ENCODE measurements at regions not wholly inside any gene's neighbourhood (a gene's known extent, or its start where the extent isn't known, plus 50 kb on each side); places are given as distances from the start of the nearest gene placed in this dataset.

GRCh38 chr20:48284315-48284714 is 499.0 kb upstream of the SULF2 start:
- no peak for DNase-seq (ENCODE audit: low read depth in 2 of 3, low spot score in 1 of 3)

GRCh38 chr20:48283470-48284110 is 498.3 kb upstream of the SULF2 start:
- no peak for DNase-seq (ENCODE audit: low read depth in 2 of 3, low spot score in 1 of 3)

- no peak for DNase-seq (ENCODE audit: low read depth in 2 of 3, low spot score in 1 of 3)
These were observed 497.4 kb upstream of the SULF2 start for GRCh38 chr20:48282591-48283228.

GRCh38 chr20:48281501-48281900 is 496.2 kb upstream of the SULF2 start:
- no peak for DNase-seq (ENCODE audit: low read depth in 2 of 3, low spot score in 1 of 3)

GRCh38 chr20:48278961-48279481 is 493.7 kb upstream of the SULF2 start:
- no peak for DNase-seq (ENCODE audit: low read depth in 2 of 3, low spot score in 1 of 3)

GRCh38 chr20:48277266-48277665 is 492.0 kb upstream of the SULF2 start:
- no peak for DNase-seq (ENCODE audit: low read depth in 2 of 3, low spot score in 1 of 3)

GRCh38 chr20:48276021-48276342 is 490.7 kb upstream of the SULF2 start:
- DNase-seq (ENCODE audit: low read depth in 2 of 3, low spot score in 1 of 3), result no peak

GRCh38 chr20:48275286-48276020 is 490.2 kb upstream of the SULF2 start:
- no peak for DNase-seq (ENCODE audit: low read depth in 2 of 3, low spot score in 1 of 3)

- DNase-seq (ENCODE audit: low read depth in 2 of 3, low spot score in 1 of 3), result no peak
These were observed 488.6 kb upstream of the SULF2 start for GRCh38 chr20:48273843-48274242.

GRCh38 chr20:48270885-48271284 is 485.6 kb upstream of the SULF2 start:
- DNase-seq (ENCODE audit: low read depth in 2 of 3, low spot score in 1 of 3), result no peak

GRCh38 chr20:48267860-48268633 is 482.8 kb upstream of the SULF2 start:
- no peak for DNase-seq (ENCODE audit: low read depth in 2 of 3, low spot score in 1 of 3)

- DNase-seq (ENCODE audit: low read depth in 2 of 3, low spot score in 1 of 3), result no peak
These were observed 481.3 kb upstream of the SULF2 start for GRCh38 chr20:48266571-48266970.

GRCh38 chr20:48265791-48266190 is 480.5 kb upstream of the SULF2 start:
- no peak for DNase-seq (ENCODE audit: low read depth in 2 of 3, low spot score in 1 of 3)

GRCh38 chr20:48262955-48263354 is 477.7 kb upstream of the SULF2 start:
- DNase-seq (ENCODE audit: low read depth in 2 of 3, low spot score in 1 of 3), result no peak

GRCh38 chr20:48262466-48262865 is 477.2 kb upstream of the SULF2 start:
- no peak for DNase-seq (ENCODE audit: low read depth in 2 of 3, low spot score in 1 of 3)

GRCh38 chr20:48261398-48261910 is 476.2 kb upstream of the SULF2 start:
- no peak for DNase-seq (ENCODE audit: low read depth in 2 of 3, low spot score in 1 of 3)

GRCh38 chr20:48260129-48260756 is 475.0 kb upstream of the SULF2 start:
- no peak for DNase-seq (ENCODE audit: low read depth in 2 of 3, low spot score in 1 of 3)

GRCh38 chr20:48259456-48259855 is 474.2 kb upstream of the SULF2 start:
- DNase-seq (ENCODE audit: low read depth in 2 of 3, low spot score in 1 of 3), result no peak

GRCh38 chr20:48257833-48258232 is 472.6 kb upstream of the SULF2 start:
- no peak for DNase-seq (ENCODE audit: low read depth in 2 of 3, low spot score in 1 of 3)

- no peak for DNase-seq (ENCODE audit: low read depth in 2 of 3, low spot score in 1 of 3)
These were observed 462.7 kb upstream of the SULF2 start for GRCh38 chr20:48247961-48248360.
